ENCODE measurements at regions not wholly inside any gene's neighbourhood (a gene's known extent, or its start where the extent isn't known, plus 50 kb on each side); places are given as distances from the start of the nearest gene placed in this dataset.

DNA sequence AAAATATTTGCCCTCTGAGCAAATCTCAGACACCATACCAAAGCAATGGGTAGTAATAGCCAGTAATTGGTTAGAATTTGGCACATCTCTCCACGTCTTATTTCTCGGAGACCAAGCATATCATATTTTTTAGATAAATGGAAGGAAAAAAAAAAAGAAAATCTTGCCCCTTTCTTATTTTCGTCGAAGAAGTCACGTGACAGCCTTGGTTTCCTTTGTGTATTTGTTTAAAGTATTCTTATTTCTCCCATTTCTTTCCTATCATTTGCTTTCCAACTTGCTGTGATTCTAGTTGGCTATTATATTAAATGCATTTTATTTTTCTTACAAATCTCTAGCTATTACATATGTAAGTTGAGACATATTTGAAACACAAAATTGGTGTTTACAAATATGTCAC is 2155.9 kb downstream of the PCDH9 start:
- no peak overlapping the region for H3K9ac ChIP-seq (ENCODE audit: low read depth in 1 of 2, low read length in 2 of 2)
- H3K9me3 ChIP-seq (ENCODE audit: control insufficient read depth in 4 of 4, low read length in 3 of 4) = no peaks in the 10 kb centered on the region
- no peaks in the 10 kb centered on the region for H3K36me3 ChIP-seq (ENCODE audit: control insufficient read depth in 4 of 4, insufficient read depth in 3 of 4, low read depth in 1 of 4, low read length in 3 of 4)
- 54% methylated on average over 5 of the region's 5 CpGs for WGBS
- H3K4me1 ChIP-seq (ENCODE audit: control insufficient read depth in 4 of 4, insufficient read depth in 4 of 4, low read length in 3 of 4) = no peaks in the 10 kb centered on the region
- no peak overlapping the region for H3K27ac ChIP-seq (ENCODE audit: low read depth in 1 of 2, low read length in 2 of 2)
- TF ChIP-seq EGR1 (IDR thresholded peaks at IDR 0.05; ENCODE audit: low read depth in 2 of 2) = no peak
- no peak for TF ChIP-seq NR2F2 (IDR thresholded peaks at IDR 0.05)
- TF ChIP-seq, protein P1, sequence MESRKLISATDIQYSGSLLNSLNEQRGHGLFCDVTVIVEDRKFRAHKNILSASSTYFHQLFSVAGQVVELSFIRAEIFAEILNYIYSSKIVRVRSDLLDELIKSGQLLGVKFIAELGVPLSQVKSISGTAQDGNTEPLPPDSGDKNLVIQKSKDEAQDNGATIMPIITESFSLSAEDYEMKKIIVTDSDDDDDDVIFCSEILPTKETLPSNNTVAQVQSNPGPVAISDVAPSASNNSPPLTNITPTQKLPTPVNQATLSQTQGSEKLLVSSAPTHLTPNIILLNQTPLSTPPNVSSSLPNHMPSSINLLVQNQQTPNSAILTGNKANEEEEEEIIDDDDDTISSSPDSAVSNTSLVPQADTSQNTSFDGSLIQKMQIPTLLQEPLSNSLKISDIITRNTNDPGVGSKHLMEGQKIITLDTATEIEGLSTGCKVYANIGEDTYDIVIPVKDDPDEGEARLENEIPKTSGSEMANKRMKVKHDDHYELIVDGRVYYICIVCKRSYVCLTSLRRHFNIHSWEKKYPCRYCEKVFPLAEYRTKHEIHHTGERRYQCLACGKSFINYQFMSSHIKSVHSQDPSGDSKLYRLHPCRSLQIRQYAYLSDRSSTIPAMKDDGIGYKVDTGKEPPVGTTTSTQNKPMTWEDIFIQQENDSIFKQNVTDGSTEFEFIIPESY (IDR thresholded peaks at IDR 0.05) = no peak
- no peak for TF ChIP-seq GABPA (IDR thresholded peaks at IDR 0.05 in 1 of 2, conservative IDR thresholded peaks at IDR 0.05 in 1 of 2)
- TF ChIP-seq, protein P2, sequence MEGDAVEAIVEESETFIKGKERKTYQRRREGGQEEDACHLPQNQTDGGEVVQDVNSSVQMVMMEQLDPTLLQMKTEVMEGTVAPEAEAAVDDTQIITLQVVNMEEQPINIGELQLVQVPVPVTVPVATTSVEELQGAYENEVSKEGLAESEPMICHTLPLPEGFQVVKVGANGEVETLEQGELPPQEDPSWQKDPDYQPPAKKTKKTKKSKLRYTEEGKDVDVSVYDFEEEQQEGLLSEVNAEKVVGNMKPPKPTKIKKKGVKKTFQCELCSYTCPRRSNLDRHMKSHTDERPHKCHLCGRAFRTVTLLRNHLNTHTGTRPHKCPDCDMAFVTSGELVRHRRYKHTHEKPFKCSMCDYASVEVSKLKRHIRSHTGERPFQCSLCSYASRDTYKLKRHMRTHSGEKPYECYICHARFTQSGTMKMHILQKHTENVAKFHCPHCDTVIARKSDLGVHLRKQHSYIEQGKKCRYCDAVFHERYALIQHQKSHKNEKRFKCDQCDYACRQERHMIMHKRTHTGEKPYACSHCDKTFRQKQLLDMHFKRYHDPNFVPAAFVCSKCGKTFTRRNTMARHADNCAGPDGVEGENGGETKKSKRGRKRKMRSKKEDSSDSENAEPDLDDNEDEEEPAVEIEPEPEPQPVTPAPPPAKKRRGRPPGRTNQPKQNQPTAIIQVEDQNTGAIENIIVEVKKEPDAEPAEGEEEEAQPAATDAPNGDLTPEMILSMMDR (IDR thresholded peaks at IDR 0.05; ENCODE audit: low read depth, low read length, missing input control) = no peak
- TF ChIP-seq RXRA (IDR thresholded peaks at IDR 0.05) = no peak
- TF ChIP-seq, protein P3, sequence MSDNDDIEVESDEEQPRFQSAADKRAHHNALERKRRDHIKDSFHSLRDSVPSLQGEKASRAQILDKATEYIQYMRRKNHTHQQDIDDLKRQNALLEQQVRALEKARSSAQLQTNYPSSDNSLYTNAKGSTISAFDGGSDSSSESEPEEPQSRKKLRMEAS (IDR thresholded peaks at IDR 0.05) = no peak
- no peak for TF ChIP-seq SP1 (IDR thresholded peaks at IDR 0.05)
- no peaks in the 10 kb centered on the region for H3K27me3 ChIP-seq (ENCODE audit: control insufficient read depth in 4 of 4, insufficient read depth in 4 of 4, low read length in 3 of 4)
- no peak for DNase-seq (ENCODE audit: low spot score)
- H3K4me3 ChIP-seq (ENCODE audit: low read depth in 1 of 3, low read length in 3 of 3) = no peak overlapping the region

DNA sequence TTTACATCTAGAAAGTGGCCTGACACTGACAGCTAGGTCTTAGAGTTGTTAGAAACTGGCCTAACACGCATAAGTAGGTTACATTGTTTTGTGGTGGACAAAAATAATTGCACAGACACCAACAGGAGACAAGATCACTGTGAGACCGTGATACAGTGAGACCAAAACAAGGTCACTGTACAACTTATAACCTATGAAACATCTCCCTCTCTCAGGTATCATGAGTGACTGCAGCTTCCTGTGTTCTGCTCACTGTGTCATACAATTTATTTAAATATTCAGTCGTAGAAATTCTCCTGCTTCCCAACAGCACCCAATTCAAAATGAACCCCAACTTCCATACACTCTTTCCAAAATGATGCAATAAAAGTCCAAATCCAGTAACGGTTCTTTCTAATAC is 2165.2 kb downstream of the PCDH9 start:
- no peaks in the 10 kb centered on the region for H3K4me1 ChIP-seq (ENCODE audit: control insufficient read depth in 4 of 4, insufficient read depth in 4 of 4, low read length in 3 of 4)
- WGBS = 70% methylated on average over 4 of the region's 4 CpGs
- H3K9ac ChIP-seq (ENCODE audit: low read depth in 1 of 2, low read length in 2 of 2) = no peak overlapping the region
- H3K36me3 ChIP-seq (ENCODE audit: control insufficient read depth in 4 of 4, insufficient read depth in 3 of 4, low read depth in 1 of 4, low read length in 3 of 4) = no peaks in the 10 kb centered on the region
- no peak overlapping the region for H3K27ac ChIP-seq (ENCODE audit: low read depth in 1 of 2, low read length in 2 of 2)
- H3K27me3 ChIP-seq (ENCODE audit: control insufficient read depth in 4 of 4, insufficient read depth in 4 of 4, low read length in 3 of 4) = no peaks in the 10 kb centered on the region
- DNase-seq (ENCODE audit: low spot score) = no peak
- TF ChIP-seq, protein P4, sequence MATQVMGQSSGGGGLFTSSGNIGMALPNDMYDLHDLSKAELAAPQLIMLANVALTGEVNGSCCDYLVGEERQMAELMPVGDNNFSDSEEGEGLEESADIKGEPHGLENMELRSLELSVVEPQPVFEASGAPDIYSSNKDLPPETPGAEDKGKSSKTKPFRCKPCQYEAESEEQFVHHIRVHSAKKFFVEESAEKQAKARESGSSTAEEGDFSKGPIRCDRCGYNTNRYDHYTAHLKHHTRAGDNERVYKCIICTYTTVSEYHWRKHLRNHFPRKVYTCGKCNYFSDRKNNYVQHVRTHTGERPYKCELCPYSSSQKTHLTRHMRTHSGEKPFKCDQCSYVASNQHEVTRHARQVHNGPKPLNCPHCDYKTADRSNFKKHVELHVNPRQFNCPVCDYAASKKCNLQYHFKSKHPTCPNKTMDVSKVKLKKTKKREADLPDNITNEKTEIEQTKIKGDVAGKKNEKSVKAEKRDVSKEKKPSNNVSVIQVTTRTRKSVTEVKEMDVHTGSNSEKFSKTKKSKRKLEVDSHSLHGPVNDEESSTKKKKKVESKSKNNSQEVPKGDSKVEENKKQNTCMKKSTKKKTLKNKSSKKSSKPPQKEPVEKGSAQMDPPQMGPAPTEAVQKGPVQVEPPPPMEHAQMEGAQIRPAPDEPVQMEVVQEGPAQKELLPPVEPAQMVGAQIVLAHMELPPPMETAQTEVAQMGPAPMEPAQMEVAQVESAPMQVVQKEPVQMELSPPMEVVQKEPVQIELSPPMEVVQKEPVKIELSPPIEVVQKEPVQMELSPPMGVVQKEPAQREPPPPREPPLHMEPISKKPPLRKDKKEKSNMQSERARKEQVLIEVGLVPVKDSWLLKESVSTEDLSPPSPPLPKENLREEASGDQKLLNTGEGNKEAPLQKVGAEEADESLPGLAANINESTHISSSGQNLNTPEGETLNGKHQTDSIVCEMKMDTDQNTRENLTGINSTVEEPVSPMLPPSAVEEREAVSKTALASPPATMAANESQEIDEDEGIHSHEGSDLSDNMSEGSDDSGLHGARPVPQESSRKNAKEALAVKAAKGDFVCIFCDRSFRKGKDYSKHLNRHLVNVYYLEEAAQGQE (IDR thresholded peaks at IDR 0.05) = no peak
- TF ChIP-seq NR2F2 (IDR thresholded peaks at IDR 0.05) = no peak
- no peak for TF ChIP-seq RAD21 (IDR thresholded peaks at IDR 0.05)
- no peak for TF ChIP-seq HNF4A (conservative IDR thresholded peaks at IDR 0.05)
- no peak for TF ChIP-seq EGR1 (IDR thresholded peaks at IDR 0.05; ENCODE audit: low read depth in 2 of 2)
- TF ChIP-seq, protein P2 (IDR thresholded peaks at IDR 0.05; ENCODE audit: low read depth, low read length, missing input control) = no peak
- no peaks in the 10 kb centered on the region for H3K9me3 ChIP-seq (ENCODE audit: control insufficient read depth in 4 of 4, low read length in 3 of 4)
- no peak overlapping the region for H3K4me3 ChIP-seq (ENCODE audit: low read depth in 1 of 3, low read length in 3 of 3)

All from liver (tissue), 8 donors.